Astrocyte (in vitro differentiated cells and primary cell): ENCODE measurements at regions not wholly inside any gene's neighbourhood (a gene's known extent, or its start where the extent isn't known, plus 50 kb on each side); places are given as distances from the start of the nearest gene placed in this dataset.

Experiments used
- CTCF ChIP-seq: IDR thresholded peaks from 2 replicates; pipeline ENCODE4 v1.5.1; 2011; ENCODE audit warnings: low read depth, mild to moderate bottlenecking, inconsistent platforms, low read length, moderate library complexity; ENCODE audit not compliant: insufficient read depth
- EZH2 ChIP-seq: IDR thresholded peaks from 2 replicates; pipeline ENCODE4 v1.6.1; 2012; ENCODE audit warnings: mild to moderate bottlenecking, low read length, inconsistent platforms; ENCODE audit not compliant: insufficient read depth

DNA sequence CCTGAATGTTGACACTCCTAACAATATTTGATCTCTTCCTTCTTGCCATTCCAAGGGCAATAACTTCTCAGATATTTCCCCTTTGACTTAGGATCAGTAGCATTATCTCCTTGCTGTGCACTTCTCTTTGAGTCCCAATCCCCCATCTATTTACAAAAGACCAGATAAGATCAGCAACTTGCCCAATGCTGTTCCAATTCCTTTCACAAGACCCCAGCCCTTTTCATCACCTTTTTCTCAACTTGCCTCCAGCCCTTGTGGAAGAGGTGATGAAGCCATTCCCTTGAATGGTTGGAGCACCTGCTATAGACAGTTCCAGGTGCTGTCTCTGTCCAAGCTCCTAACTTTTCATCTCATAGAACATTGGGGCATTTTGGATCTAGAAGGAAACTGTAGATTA lies 51.1 kb upstream of the ARID5B start:
- no peak for TF ChIP-seq CTCF
- no peak for TF ChIP-seq EZH2
